LNCaP clone FGC (cell line): ENCODE measurements at regions not wholly inside any gene's neighbourhood (a gene's known extent, or its start where the extent isn't known, plus 50 kb on each side); places are given as distances from the start of the nearest gene placed in this dataset.

Source experiments
- DNase-seq: peaks from one replicate; pipeline ENCODE4 v3.0.0-alpha.2; 2011; ENCODE audit warnings: low read depth
- H3K4me3 ChIP-seq: 2 replicates; pipeline ENCODE4 v1.5.1; 2011; ENCODE audit warnings: mild to moderate bottlenecking, low read depth, low read length, control low read depth
- CTCF ChIP-seq: IDR thresholded peaks from 2 replicates; pipeline ENCODE4 v1.5.1; 2012; ENCODE audit warnings: mild to moderate bottlenecking; ENCODE audit not compliant: control insufficient read depth, insufficient read depth; ENCODE audit errors: extremely low read depth

DNA sequence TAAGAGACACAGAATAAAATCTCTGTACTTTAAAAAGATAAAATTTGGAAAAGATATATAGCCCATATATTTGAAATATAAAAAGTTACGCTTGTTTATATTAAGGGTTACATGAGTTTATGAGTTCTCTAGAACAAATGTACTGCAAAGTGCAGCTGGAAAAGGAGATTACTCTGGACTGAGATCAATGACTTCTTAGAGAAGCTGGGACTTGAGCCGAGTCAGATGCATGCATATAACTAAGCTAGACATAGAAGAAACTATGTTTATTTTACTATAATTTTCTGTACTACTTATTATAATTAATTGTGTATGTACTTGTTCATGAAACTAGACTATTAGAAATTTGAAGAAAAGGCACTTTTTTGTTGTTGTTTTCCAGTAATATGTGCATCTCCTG lies 170.3 kb upstream of the NXPH2 start:
- no peak overlapping the region for H3K4me3 ChIP-seq
- TF ChIP-seq CTCF: no peak
- no peak for DNase-seq

DNA sequence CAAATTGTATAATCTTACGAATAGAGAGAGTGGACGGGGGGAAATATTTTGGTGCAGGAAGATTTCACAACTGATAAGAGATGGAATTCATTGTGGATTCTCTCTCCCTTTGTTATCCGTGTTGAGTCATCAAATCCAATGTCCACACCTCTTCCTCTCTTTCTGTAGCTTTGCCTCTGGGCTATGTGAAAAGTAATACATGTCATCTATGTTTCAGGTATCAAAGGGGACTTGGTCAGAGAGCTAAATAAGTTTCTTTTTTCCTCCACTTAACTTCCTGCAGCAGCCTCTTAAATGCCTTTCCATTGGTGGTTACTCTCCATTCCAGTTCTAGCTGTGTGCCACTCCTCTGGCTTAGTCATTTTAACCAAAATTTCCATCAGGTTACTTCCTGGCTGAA lies 169.3 kb upstream of the NXPH2 start:
- no peak overlapping the region for H3K4me3 ChIP-seq
- DNase-seq: no peak
- TF ChIP-seq CTCF: no peak

GRCh38 chr2:138948070-138948539 lies 167.9 kb upstream of the NXPH2 start:
- no peak for TF ChIP-seq CTCF
- no peak overlapping the region for H3K4me3 ChIP-seq
- no peak for DNase-seq

GRCh38 chr2:138943470-138943869 lies 163.3 kb upstream of the NXPH2 start:
- no peak overlapping the region for H3K4me3 ChIP-seq
- no peak for TF ChIP-seq CTCF
- no peak for DNase-seq

- no peak for DNase-seq
- TF ChIP-seq CTCF: no peak
- no peak overlapping the region for H3K4me3 ChIP-seq
Observed at GRCh38 chr2:138942466-138942865, 162.3 kb upstream of the NXPH2 start.

GRCh38 chr2:138931284-138932256 lies 151.4 kb upstream of the NXPH2 start:
- no peak overlapping the region for H3K4me3 ChIP-seq
- DNase-seq: no peak
- no peak for TF ChIP-seq CTCF
